ENCODE measurements at regions not wholly inside any gene's neighbourhood (a gene's known extent, or its start where the extent isn't known, plus 50 kb on each side); places are given as distances from the start of the nearest gene placed in this dataset.

- Histone ChIP-seq H3K36me3 (ENCODE audit: control insufficient read depth in 4 of 4, insufficient read depth in 3 of 4, low read depth in 1 of 4, low read length in 3 of 4) (no peaks in the 10 kb centered on the region), H3K27ac (ENCODE audit: low read depth in 1 of 2, low read length in 2 of 2) (no peak overlapping the region), H3K9me3 (ENCODE audit: control insufficient read depth in 4 of 4, low read length in 3 of 4) (no peaks in the 10 kb centered on the region), H3K4me1 (ENCODE audit: control insufficient read depth in 4 of 4, insufficient read depth in 4 of 4, low read length in 3 of 4) (no peaks in the 10 kb centered on the region), H3K4me3 (ENCODE audit: low read depth in 1 of 3, low read length in 3 of 3) (no peak overlapping the region), H3K9ac (ENCODE audit: low read depth in 1 of 2, low read length in 2 of 2) (no peak overlapping the region), H3K27me3 (ENCODE audit: control insufficient read depth in 4 of 4, insufficient read depth in 4 of 4, low read length in 3 of 4) (no peaks in the 10 kb centered on the region)
- DNase-seq (ENCODE audit: low spot score) = no peak
- 55% methylated on average over 1 of the region's 1 CpG for WGBS
- no peak for TF ChIP-seq RXRA (IDR thresholded peaks at IDR 0.05)
- no peak for TF ChIP-seq JUND (IDR thresholded peaks at IDR 0.05)
- no peak for TF ChIP-seq RAD21 (IDR thresholded peaks at IDR 0.05)
- TF ChIP-seq, protein P1, sequence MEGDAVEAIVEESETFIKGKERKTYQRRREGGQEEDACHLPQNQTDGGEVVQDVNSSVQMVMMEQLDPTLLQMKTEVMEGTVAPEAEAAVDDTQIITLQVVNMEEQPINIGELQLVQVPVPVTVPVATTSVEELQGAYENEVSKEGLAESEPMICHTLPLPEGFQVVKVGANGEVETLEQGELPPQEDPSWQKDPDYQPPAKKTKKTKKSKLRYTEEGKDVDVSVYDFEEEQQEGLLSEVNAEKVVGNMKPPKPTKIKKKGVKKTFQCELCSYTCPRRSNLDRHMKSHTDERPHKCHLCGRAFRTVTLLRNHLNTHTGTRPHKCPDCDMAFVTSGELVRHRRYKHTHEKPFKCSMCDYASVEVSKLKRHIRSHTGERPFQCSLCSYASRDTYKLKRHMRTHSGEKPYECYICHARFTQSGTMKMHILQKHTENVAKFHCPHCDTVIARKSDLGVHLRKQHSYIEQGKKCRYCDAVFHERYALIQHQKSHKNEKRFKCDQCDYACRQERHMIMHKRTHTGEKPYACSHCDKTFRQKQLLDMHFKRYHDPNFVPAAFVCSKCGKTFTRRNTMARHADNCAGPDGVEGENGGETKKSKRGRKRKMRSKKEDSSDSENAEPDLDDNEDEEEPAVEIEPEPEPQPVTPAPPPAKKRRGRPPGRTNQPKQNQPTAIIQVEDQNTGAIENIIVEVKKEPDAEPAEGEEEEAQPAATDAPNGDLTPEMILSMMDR (IDR thresholded peaks at IDR 0.05; ENCODE audit: low read depth, low read length, missing input control) = no peak
- no peak for TF ChIP-seq EGR1 (IDR thresholded peaks at IDR 0.05; ENCODE audit: low read depth in 2 of 2)
- TF ChIP-seq HNF4G (IDR thresholded peaks at IDR 0.05) = no peak
- TF ChIP-seq FOXA2 (IDR thresholded peaks at IDR 0.05) = no peak
These were observed 600.6 kb downstream of the SLITRK1 start for GRCh38 chr13:83281654-83282053.

DNA sequence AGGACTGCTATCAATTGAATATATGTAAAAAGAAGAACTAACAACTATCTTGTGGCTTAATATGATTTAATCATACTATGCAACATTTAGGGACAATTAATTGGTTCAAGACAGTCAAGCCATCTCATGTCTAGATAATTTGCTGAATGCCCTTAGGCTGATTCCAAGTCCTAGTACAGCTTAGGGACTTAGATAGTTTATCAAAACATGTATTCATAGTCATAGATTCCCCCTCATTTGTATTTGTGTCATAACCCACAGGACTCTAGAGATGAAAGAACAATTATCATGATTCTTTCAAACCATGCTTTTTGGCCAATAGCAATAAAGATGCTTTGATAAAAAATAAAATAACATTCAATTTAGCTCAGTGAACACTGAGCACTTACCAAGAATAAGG is 607.6 kb downstream of the SLITRK1 start:
- Histone ChIP-seq H3K27me3 (ENCODE audit: control insufficient read depth in 4 of 4, insufficient read depth in 4 of 4, low read length in 3 of 4) (no peaks in the 10 kb centered on the region), H3K27ac (ENCODE audit: low read depth in 1 of 2, low read length in 2 of 2) (no peak overlapping the region), H3K36me3 (ENCODE audit: control insufficient read depth in 4 of 4, insufficient read depth in 3 of 4, low read depth in 1 of 4, low read length in 3 of 4) (no peaks in the 10 kb centered on the region), H3K9ac (ENCODE audit: low read depth in 1 of 2, low read length in 2 of 2) (no peak overlapping the region), H3K4me3 (ENCODE audit: low read depth in 1 of 3, low read length in 3 of 3) (no peak overlapping the region), H3K4me1 (ENCODE audit: control insufficient read depth in 4 of 4, insufficient read depth in 4 of 4, low read length in 3 of 4) (no peaks in the 10 kb centered on the region), H3K9me3 (ENCODE audit: control insufficient read depth in 4 of 4, low read length in 3 of 4) (no peaks in the 10 kb centered on the region)
- no peak for DNase-seq (ENCODE audit: low spot score)
- TF ChIP-seq FOXA1 (IDR thresholded peaks at IDR 0.05) (no peak), EGR1 (IDR thresholded peaks at IDR 0.05; ENCODE audit: low read depth in 2 of 2) (no peak), RXRA (IDR thresholded peaks at IDR 0.05) (no peak), JUND (IDR thresholded peaks at IDR 0.05) (no peak), RAD21 (IDR thresholded peaks at IDR 0.05) (no peak), TAF1 (conservative IDR thresholded peaks at IDR 0.05) (no peak), ATF3 (IDR thresholded peaks at IDR 0.05) (no peak), GABPA (IDR thresholded peaks at IDR 0.05 in 1 of 2, conservative IDR thresholded peaks at IDR 0.05 in 1 of 2) (no peak), HNF4G (IDR thresholded peaks at IDR 0.05) (no peak)
- TF ChIP-seq, protein P1 (IDR thresholded peaks at IDR 0.05; ENCODE audit: low read depth, low read length, missing input control) = no peak
- TF ChIP-seq, protein P2, sequence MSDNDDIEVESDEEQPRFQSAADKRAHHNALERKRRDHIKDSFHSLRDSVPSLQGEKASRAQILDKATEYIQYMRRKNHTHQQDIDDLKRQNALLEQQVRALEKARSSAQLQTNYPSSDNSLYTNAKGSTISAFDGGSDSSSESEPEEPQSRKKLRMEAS (IDR thresholded peaks at IDR 0.05) = no peak
- TF ChIP-seq, protein P3, sequence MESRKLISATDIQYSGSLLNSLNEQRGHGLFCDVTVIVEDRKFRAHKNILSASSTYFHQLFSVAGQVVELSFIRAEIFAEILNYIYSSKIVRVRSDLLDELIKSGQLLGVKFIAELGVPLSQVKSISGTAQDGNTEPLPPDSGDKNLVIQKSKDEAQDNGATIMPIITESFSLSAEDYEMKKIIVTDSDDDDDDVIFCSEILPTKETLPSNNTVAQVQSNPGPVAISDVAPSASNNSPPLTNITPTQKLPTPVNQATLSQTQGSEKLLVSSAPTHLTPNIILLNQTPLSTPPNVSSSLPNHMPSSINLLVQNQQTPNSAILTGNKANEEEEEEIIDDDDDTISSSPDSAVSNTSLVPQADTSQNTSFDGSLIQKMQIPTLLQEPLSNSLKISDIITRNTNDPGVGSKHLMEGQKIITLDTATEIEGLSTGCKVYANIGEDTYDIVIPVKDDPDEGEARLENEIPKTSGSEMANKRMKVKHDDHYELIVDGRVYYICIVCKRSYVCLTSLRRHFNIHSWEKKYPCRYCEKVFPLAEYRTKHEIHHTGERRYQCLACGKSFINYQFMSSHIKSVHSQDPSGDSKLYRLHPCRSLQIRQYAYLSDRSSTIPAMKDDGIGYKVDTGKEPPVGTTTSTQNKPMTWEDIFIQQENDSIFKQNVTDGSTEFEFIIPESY (IDR thresholded peaks at IDR 0.05) = no peak
